Hypothalamus (tissue), 51 donors: ENCODE measurements at regions not wholly inside any gene's neighbourhood (a gene's known extent, or its start where the extent isn't known, plus 50 kb on each side); places are given as distances from the start of the nearest gene placed in this dataset.

Source experiments
- DNase-seq, 51 donors: peaks; one replicate each; lab custom pipeline; 2025; lab: John Stamatoyannopoulos, UW

DNA sequence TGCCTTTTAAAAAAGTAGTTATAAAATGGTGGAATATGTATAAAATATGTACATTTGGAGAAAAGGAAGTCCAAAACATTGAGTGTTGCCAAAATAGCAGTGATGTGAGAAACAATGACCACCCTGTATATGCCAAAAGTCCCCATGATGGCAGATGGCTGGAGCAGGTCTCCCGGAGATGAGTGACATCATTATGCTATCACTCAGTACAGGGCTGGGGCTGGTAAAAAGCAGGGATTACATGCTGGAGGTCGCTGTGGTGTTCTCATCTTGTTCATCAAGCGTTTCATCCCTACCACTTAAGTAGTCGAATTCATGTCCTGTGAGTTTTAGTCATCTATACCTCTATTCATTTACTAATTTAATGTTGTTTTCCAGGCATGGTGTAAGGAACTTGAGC, 315.3 kb upstream of the SLC35B3 start:
- DNase-seq = no peak

DNA sequence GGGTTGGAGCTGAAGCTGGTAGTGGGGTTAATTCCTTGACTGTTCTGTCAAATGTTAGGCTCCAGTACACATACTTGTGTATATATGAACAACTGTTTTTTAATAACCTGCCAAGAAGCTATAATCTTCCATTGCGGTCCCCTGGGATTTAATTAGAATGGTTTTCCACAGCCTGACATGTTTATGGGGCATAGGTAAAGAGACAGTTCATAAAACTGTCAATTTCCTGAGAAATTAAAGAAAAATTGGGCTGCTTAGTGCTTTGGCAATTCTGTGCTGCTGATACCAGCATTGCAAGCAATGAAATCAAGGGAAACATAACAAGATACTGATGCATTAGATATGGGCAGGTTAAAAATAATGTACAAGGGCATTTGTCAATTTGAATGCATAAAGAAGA, 314.1 kb upstream of the SLC35B3 start:
- no peak for DNase-seq

DNA sequence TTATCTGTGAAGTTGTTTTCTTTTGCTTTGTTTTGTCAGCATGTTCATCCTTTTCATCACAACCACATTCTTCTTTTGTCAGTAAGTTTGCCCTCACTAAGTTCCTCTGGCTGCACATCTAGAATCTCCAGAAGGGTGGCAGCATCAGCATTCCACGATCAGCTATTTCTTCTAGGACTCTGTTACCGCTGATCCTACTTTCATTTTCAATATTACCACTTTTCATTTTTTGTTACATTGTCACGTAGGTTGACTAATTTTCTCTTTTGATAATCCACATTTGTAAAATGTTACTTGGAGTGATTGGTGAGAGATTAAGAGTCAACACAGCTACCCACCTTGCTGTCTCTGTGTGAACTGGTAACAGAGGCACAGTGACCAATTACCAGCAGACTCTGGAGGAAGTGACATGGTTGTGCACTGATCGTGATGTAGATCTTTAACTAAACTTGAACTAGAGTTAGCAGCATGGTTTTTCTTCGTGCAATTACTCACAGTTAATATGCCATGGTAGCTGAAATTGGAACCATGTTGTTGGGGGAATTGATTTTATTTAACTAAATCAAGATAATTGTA, 307.9 kb upstream of the SLC35B3 start:
- no peak for DNase-seq

DNA sequence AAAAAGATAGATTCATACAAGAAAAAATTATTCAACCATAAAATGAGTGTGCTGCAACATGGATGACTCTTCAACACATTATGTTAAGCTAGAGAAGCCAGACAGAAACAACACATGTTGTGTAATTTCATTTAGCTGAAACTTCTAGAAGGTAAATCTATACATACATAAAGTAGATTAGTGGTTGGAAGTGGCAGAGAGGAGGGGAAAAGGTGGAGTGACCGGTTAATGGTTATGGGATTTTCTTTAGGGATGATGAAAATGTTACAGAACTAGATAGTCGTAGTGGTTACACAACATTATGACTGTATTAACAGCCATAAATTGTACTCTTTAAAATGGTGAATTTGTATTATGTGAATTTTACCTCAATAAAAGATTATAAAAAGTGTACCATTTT, 304.1 kb upstream of the SLC35B3 start:
- DNase-seq = no peak

DNA sequence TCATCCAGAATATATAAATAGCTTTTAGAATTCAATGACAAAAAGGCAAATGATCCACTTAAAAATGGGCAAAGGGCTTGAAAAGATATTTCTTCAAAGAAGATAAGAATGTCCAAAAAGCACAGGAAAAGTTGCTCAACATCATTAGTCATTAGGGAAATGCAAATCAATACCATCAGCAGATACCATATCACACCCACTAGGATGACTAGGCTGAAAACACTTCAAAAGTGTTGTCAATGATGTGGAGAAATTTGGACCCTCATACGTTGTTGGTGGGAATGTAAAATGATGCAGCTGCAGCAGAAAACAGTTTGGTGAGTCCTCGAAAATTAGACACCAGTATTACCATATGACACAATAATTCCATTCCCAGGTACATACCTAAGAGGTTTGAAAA, 303.6 kb upstream of the SLC35B3 start:
- no peak for DNase-seq

DNA sequence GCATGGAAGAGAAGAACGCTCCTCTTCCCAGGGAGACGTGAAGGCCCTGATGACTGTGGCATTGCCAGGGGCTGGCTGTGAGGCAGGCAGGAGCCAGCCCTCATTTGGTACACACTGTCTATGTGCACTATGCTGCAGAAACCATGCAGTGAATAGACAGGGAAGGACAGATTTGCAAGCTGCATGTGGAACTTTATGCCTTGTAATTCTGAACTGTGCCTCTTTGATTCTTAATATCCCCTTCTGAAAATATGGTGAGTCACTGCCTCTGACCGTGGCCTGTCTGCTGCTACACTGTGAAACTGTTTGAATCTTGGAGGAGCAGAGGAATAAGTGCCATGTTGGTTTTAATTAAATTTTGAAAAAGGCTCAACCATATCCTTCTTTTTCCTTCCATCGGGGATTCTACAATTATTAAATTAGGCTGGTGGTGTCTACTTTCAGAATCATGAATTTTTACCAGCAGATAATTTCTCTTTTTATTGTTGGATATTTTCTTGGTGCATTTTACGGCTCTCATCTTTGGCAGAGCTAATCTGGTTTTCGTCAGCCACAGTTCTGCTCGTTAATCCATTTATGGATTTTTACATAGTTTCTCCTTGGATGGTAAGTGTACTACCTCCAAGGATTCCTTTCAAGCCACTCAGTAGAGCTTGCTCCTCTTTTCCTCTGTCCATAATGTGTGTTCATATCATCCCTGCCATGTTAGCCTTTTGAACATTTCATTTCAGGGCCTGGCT, 301.0 kb upstream of the SLC35B3 start:
- peak in 1 of 51 donors; percentile 0 for DNase-seq

DNA sequence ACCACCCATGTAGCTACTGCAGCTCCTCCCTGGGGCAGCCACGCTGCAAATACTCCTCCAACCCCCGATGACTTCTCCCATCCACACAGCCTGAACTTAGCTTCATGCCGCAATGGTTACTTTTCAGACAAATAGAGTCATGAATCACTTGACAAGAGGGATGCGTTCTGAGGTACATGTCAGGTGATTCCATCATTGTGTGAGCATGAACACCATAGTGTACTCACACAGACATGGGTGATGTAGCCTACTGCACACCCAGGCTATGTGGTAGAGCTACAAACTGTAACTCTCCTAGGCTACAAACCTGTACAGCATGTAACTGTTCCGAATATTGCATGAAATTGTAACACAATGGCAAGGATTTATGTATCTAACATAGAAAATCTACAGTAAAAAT, 298.5 kb upstream of the SLC35B3 start:
- no peak for DNase-seq

DNA sequence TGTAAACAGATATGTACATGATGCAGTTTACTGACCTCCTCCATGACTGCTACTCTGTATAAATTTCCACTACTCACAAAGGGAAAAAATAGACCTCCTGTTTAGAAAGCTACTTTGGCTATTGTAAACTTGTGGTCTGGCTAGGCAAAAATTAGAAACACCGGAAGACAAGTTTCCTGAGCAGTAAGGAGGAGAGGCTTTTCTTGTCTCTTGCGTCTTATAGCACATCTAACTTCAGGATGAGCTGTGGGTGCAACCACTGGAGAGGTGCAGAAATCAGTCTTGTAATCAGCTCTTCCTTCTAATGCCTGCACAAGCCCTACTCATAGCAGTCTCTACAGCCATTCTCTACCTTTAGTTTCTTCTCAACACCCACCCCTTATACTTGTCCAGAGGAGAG, 296.5 kb upstream of the SLC35B3 start:
- DNase-seq = no peak

DNA sequence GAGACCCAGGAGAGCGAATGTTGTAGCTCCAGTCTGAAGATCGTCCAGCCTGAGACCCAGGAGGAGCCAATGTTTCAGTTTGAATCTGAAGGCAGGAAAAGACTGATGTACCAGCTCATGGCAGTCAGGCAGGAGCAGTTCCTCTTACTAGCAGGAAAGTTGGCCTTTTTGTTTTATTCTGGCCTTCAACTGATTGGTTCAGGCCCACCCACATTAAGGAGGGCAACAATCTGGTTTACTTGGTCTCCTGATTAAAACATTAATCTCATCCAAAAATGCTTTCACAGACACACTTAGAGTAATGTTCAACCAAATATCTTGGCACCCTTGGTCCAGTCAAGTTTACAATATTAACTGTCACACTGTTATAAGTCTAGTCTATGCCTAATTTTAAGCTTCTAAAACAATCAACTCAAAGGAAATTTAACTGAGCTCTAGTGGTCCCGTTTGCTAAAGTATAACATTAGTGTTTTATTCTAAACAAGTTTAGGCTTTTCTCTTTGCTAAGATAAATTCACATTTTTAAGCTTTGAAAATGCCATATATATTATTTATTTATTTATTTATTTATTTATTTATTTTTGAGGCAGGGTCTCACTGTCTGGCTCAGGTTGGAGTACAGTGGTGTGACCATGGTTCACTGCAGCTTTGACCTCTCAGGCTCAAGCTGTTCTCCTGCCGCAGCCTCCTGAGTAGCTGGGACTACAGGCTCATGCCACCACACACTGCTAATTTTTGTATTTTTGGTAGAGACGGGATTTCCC, 275.5 kb upstream of the SLC35B3 start:
- DNase-seq = no peak

DNA sequence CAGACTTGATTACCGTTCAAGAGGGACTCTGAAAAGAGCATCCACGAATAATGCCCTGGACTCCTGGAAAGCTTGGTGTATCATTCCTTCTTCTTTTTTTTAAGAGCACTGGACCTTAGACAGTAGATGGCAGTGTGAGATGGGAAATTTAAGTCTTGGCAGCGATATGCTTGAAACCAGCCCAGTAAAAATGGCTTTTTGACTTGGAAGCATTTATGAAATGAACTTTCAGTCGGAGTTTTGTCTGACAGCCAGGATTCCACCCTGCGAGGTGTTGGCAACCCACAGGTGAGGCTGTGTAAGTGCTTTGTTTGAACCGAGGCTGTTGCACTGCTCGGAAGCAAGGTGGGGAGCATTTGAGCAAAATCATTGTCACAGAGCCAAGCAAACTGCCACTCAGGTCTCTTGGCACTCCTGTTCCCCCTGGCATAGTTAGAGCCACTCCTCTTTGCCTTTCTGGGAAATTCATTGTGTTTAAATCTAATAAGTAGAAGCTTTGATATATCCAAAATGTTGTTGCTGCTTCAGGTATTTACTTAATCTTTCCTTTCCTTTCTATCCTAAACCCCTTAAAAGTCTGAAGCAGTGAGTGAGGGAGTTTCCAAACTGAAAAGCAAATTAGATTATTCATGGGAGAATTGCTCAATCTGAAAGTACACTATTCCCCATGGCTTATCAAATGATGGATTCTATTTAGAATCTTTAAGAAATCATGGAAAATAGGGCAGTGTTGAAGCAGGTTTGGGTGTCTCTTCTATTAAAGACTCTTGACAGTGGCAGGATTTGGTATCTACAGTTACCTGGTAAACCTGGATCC, 272.8 kb upstream of the SLC35B3 start:
- DNase-seq = peak in 4 of 51 donors; percentile 1 to 13 (median 2)

DNA sequence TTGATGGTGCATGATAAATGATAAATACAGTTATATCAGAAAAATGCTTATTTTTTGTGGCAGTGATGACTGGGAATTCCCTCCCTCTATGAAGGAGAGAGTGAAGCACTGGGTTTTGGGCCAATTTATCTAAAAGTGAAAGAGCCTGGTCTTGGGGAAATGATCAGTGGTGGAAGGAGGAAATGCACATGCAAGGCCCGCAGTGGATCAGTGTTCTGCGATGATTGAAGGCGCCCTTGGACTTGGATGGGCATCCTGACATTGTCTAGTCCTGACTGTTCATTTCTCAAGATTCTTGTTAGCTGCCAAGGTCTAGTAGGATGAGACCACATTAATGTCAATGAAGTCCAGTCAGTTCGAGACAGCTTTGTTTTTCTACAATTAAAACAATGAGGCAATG, 272.0 kb upstream of the SLC35B3 start:
- no peak for DNase-seq

DNA sequence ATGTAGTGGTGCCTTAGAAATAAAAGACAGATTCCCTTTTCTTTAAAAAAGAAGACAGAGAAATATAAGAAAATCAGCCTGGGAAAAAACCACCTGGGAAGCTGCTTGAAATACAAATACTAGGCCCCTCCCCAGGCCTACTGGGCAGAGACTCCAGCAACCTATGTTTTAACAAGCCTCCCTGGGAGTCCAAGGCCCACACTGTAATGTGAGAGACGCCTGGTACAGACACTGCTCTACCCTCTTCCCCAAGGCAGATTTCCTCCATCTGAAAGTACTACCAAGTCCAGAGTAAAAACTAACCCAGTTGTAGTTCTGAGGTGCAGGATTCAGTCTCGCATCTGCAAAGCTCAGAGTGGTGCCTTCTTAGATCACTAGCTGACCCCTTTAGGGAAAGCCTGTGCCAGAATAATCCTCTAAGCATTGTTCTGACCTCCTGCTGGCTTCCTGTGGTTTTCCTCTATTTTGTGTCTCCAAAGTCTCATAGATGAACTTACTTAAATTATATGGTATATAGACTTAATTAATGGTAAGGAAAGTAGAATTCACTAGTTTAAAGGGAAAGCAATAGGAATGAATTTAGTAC, 270.2 kb upstream of the SLC35B3 start:
- no peak for DNase-seq

DNA sequence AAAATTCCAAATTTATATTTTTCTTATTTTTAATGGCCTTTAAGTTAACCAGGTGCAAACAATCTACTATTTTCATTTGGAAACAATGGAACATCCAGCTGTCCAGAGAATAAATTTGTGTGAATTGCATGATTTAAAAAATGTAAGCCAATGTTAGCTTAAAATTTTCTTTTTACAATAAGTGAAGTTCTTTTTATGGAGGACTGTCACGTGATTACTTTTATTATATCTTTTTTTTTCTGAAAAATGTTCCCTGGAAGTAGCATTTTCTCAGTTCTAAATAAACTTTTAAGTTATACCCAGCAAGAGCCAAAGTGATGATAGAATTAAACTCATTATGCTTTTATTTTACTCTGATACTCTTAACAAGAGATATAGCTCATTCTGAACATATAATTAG, 267.7 kb upstream of the SLC35B3 start:
- no peak for DNase-seq

DNA sequence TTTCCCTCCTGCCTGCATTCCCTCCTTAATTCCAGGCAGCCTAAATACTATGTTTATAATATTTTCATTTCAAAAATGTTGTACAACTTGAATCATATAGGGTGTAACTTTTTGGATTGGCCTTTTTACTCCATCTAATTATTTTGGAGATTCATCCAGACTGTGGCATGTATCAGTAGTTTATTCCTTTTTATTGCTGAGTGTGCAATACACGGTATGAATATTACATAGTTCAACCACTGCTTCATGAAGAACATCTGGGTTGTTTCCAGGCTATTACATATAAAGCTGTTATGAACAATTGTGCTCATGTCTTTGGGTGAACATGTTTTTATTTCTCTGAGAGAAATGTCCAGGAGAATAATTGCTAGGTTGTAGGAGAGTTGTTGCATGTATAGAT, 253.5 kb upstream of the SLC35B3 start:
- DNase-seq = no peak

DNA sequence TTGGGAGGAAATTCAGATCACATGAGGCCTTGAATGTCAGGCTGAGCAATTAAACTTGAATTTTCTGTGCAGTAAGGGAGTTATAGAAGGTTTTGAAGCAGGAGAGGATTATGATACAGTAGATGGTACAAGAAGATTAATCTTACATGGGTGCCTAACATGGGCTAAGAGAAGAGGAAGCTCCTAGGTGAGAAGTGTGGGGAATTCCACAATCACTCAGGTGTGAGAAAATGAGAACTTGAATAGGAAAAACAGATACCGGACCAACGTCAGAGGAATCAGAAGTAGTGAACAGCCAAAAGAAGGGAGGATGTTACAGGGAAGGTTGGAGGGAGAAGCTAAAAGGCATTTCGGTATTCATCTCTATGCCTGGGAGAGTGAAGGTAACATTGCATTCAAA, 250.7 kb upstream of the SLC35B3 start:
- no peak for DNase-seq

DNA sequence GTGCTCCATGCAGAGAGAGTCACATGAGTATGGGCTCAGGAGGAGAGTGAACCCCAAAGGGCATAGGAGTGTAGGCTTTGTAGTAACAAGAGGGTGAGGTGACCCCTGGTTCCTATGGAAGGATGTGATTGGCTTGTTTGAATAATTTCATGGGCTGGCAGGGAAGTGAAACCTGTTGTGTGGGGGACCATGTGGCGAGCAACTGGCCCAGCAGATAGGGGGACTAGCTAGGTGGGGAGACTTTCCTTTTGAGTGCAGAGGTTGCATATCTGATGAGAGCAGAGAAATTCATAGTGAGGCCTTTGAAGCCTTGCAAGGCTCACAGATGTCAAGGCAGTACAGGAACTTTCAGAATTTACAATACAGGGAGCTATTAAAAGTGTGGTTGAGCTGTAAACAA, 247.9 kb upstream of the SLC35B3 start:
- no peak for DNase-seq

DNA sequence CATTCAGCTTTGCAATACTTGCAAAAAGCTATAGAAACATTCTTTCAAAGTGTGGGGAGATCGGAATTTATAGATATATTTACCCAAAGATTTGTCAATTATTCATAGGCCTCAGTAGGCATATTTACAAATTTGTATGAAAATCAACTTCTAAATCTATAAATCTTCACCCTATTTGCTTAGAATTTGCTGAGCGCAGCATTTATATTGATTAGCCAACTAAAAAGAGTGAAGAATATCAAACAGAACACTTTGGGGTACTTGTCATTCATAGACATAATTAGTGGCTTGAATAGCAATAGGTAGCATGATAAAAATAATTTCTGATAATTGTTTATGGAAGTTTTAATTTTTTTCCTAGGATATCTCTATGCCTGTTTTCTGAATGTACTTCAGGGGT, 244.5 kb upstream of the SLC35B3 start:
- DNase-seq = no peak

DNA sequence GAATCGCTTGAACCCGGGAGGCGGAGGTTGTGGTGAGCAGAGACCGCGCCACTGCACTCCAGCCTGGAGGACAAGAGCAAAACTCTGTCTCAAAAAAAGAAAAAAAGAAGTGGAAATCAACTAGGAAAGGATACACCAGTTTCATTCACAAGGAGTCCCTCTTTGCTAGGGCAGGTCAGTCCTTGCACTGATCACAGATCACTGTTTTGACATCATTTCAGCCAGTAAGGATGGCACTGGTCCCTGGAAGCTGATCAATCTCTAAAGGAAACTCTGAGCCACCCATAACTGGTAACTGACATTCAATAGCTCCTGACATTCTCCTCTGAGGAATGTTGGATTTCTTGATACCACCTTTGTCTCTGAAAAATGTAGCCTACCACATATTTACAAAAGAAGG, 243.1 kb upstream of the SLC35B3 start:
- DNase-seq = no peak

DNA sequence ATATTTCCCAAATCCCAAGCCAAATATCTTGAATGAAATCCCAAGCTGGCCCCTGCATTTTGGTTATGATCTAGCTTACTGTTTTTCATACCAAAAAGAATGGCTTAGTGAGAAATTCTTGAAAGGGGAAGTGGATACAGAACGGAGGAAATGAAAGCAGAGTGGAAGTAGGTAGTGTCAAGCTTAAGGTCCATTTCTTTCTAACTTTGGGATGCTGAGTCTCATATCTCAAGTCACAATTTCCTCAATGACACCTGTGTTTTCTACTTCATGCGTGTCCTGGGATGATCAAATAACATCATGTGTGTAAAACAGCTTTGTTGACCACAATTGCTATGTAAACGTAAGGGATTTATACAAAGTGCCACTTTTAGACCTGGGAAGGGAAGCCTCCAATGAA, 238.8 kb upstream of the SLC35B3 start:
- DNase-seq = no peak

DNA sequence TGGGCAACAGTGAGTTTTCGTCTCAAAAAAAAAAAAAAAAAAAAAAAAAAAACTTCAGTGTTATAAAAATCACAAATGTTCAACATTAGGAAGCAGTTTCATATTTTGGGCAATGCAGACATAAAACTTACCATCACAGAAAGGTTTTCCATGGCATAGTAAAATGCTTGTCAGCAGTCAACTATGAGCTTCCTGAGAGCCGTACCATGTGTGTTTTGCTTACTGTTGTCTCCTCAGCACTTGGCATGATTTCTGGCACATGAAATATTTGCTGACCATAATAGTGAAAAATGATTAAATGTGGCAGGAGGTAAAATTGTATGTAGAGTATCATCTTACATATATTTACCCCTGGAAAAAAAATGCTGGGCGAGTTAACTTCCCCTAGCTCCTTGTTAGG, 237.5 kb upstream of the SLC35B3 start:
- DNase-seq = no peak

DNA sequence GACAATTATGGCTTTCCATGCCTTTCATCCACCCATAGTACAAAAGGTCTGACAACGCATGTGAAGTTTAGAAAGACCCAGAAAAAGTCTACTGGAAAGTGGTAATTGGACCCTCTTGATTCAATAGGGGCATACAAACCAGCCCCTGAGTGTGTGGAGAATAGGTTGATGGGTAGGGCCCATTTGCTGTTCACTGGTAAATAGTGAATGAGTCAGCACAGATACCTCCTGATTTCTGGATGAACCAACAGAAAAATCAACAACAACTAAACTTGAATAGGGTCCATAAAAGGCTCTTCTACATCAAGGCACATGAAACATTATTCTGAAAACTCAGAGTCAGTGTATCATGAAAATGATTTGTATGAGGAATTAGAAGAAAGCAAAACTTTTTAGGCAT, 235.4 kb upstream of the SLC35B3 start:
- no peak for DNase-seq
